SK-N-MC (cell line): ENCODE measurements at regions not wholly inside any gene's neighbourhood (a gene's known extent, or its start where the extent isn't known, plus 50 kb on each side); places are given as distances from the start of the nearest gene placed in this dataset.

Experiments used
- EZH2 ChIP-seq: fragments of 200-600 bp; sonication (generic); IDR thresholded peaks from one replicate; pipeline ENCODE4 v1.6.1; 2017; ENCODE audit warnings: antibody characterized with exemption
- FOXP2 ChIP-seq: optimal IDR thresholded peaks from 2 replicates; pipeline ENCODE3; 2011; ENCODE audit warnings: mild to moderate bottlenecking, moderate library complexity; ENCODE audit not compliant: insufficient read depth; ENCODE audit errors: extremely low read length, control extremely low read depth
- POLR2AphosphoS5 ChIP-seq: IDR thresholded peaks from 2 replicates; pipeline ENCODE4 v1.6.1; 2012; ENCODE audit warnings: mild to moderate bottlenecking, low read depth, low read length, borderline replicate concordance

DNA sequence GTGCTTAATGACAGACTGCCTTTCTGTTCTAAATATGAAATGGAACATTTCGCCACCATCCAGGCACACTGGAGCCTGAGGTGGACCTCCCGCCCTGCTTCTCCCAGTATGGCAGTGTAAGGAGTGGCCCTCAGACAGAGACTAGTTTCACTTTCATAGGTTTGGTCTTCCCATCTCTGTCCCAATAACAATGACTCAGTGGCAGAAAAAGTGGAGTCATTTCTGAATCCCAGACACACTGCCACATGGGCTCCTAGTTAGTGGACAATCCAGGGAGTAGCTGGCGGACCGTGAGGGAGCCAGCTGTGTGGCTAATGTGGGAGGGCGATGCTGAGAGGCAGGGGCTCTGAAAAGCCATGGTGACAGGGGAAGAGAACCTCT lies 95.6 kb upstream of the TSPAN2 start:
- TF ChIP-seq POLR2AphosphoS5 (no peak), EZH2 (no peak), FOXP2 (no peak)
